ENCODE measurements at regions not wholly inside any gene's neighbourhood (a gene's known extent, or its start where the extent isn't known, plus 50 kb on each side); places are given as distances from the start of the nearest gene placed in this dataset.

- no peak for DNase-seq
Measured at GRCh38 chr3:126266291-126266840, 86.0 kb upstream of the ALDH1L1 start.

GRCh38 chr3:126264952-126265351, 84.6 kb upstream of the ALDH1L1 start:
- DNase-seq, result no peak

GRCh38 chr3:126264381-126264780, 84.0 kb upstream of the ALDH1L1 start:
- DNase-seq, result no peak

DNA sequence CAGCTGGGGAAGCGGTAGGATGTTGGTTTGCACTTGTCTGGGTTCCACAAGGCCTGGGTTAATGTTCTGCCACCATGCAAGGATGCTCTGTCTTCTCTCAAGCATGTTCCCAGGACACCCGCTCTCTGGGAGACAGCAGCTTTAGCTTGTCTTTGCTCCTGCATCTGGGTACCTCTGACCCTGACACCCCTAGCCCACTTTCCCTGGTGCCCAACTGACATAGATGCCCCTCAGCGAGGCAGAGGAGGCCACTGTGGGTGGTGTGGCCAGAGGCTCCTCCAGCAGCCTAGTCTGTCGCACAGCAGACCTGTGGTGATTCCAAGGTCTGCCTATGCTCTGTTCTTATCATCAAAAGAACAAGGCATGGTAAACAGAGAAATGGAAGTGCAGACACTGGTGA, 83.6 kb upstream of the ALDH1L1 start:
- no peak for DNase-seq

DNA sequence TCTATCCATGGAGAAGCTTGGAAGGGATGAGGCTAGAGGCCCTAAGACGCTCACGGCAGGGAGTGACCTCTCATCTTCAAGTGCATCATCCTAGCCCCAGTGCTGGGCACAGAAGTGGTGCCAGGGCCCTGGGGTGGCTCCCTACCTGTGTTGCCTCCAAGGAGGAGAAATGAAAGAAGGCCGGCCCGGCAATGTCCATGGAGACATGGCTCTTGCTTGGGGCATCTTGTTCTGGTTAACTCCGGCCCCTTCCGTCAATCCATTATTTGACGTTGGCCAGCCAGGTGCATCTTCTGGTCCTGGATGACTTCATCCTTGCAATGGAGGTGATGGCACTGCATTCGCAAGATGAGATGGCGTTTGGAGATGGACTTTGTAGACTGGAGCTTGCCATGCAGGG, 83.2 kb upstream of the ALDH1L1 start:
- DNase-seq, result no peak

DNA sequence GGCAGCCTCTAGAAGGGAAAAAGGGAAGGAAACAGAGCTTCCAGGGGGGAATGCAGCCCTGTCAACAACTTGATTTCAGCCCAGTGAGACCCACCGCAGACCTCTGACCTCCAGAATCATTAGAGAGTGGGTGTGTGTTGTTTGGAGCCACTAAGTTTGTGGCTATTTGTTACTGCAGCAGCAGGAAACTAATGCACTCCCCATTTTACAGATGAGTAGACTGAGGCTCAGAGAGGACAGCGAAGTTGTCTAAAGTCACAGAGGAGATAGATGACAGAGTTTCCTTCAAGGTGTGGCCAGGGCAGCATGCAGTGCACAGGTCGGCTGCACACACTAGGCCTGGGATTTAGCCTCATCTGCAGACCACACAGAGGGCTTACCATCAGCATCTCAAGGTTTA, 81.8 kb upstream of the ALDH1L1 start:
- no peak for DNase-seq

DNA sequence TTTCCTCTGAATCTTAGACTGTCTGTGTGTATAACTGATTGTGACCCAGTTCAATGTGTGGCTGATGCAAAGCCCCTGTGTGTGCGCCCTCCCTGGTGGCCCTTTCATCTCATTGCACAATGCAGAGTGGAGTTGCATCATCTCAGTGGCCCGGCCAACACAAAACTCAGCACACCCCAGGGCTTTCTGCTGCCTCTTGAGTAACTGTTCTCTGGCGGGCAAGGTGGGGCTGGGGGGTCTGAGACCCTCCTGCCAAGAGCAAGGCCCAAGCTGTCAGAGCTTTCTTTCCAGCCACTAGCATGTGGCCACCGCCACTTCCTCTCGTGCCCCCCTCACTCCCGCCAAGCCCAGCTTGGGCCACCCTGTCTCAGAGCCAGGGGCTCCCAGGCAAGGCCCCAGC, 80.7 kb upstream of the ALDH1L1 start:
- DNase-seq, result no peak

DNA sequence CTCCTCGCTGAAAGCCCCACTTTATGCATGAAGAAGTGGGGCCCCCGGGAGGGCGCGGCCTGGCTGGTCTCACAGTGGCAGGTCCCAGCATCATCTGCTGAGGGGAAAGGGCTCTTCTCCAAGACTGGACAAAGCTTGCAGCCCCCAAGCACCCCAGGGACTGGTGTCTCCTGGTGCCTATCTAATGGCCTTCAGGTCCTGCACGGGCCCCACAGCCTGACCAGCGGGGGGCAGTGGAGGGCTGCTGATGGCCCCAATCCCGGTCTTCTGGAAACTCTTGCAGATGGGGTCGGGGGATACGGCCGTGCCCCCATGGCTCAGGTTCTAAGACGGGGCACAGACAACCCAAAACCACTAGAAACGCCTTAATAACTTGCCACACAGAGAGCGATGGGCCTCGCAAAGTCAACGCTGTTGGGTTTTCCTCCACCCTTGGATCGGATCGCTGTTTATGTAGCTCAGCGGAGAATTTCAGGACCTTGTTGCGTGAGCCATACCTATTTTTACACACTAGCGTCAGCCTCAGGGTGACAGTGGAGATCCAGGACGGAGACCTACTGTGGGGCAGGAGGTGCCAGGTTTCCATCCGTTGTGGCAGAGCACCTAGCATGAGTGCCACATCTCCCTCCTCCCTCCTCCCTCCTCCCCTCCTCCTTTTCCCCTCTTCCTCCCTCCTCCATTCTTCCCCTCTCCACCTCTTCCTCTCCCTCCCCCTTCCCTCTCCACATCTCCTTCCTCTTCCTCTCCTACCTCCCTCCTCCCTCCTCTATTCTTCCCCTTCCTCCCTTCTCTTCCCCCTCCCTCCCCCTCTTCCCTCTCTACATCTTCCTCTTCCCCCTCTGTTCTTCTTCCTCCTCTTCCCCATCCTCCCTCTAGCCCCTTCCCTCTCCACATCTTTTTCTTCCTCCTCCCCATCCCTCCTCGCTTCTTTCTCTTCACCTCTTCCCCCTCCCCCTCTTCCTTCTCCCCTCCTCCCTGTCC, 79.3 kb upstream of the ALDH1L1 start:
- no peak for DNase-seq

- no peak for DNase-seq
Measured at GRCh38 chr3:126258670-126259069, 78.3 kb upstream of the ALDH1L1 start.

GRCh38 chr3:126257984-126258383, 77.6 kb upstream of the ALDH1L1 start:
- no peak for DNase-seq

- no peak for DNase-seq
Measured at GRCh38 chr3:126257174-126257573, 76.8 kb upstream of the ALDH1L1 start.

DNA sequence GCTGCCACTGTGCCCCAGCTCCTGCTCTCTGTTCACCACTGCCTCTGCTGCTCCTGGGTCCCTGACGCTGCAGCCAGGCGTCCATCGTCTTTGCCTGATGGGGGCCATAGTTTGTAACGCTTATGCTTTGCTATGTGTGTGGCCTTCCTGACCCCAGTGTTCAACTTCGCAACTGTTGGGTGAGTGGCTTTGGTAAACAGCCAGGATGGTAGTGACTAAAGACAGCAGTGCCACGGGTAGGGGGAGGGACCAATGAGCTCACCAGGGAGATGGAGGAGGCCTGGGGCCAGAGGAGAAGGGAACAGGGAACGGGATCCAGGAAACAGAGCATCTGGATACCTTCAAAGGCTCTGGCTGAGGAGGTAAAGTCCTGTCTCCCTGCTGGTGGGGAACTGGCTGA, 75.9 kb upstream of the ALDH1L1 start:
- DNase-seq, result no peak

DNA sequence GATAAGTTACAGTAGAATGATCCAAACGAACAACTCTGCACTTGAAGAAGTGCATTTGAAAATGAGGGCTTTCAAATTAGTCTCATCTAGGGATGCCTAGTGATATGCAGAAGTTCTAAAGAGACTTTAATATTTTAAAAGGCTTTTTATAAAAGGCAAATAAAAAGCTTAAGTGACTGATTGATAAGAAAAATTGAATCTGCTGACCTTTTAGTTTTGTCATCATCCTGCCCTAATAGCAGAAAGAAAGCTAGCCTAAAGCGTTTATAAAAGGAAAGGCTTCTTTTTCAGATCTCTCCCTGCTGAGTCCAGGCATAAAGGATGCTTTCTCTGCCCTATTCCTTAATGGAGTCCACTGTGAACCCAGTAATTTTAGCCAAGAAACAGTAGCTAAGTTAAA, 72.7 kb upstream of the ALDH1L1 start:
- no peak for DNase-seq

DNA sequence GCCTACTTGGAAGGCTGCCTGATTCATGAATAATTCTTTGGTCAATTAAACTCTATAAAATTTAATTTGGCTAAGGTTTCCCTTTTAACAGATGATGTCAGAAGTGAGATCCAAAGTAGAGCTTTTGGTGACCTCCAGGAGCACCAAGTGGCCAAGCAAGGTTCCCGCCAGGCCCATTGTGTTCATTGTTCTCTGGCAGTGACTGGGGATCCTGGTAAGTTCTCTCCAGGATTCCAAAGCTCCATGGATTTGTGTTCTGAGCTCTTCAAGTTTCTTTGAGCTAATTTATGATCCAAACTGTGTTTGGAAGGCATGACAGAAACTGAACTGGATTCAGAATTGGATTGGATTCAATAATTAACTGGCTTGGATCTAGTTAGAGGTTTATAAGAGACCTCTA, 72.0 kb upstream of the ALDH1L1 start:
- DNase-seq, result no peak

- DNase-seq, result no peak
Measured at GRCh38 chr3:126245811-126246727, 65.7 kb upstream of the ALDH1L1 start.
